Body of pancreas (tissue), 4 donors: ENCODE measurements at regions not wholly inside any gene's neighbourhood (a gene's known extent, or its start where the extent isn't known, plus 50 kb on each side); places are given as distances from the start of the nearest gene placed in this dataset.

ENCODE experiments used
- ATAC-seq: fragments of 150-250 bp; one replicate; pipeline ENCODE4 v1.9.1; 2016
- DNase-seq, 4 donors: peaks; one replicate each; pipeline ENCODE4 v3.0.0-alpha.2; 2019
- H3K27ac ChIP-seq, 4 donors: fragments of 200-600 bp; sonication (generic); 1 replicate in 3 of 4; 2 replicates in 1 of 4; pipeline versions ENCODE4 v1.5.1 to v1.6.1; 2016 to 2019; ENCODE audit warnings: mild to moderate bottlenecking in 1 of 4, mixed read lengths in 1 of 4, moderate library complexity in 1 of 4
- H3K27me3 ChIP-seq, 2 donors: fragments of 200-600 bp; sonication (generic); one replicate each; pipeline ENCODE4 v1.6.0; 2016; ENCODE audit warnings: mild to moderate bottlenecking in 1 of 2
- H3K36me3 ChIP-seq, 2 donors: fragments of 200-600 bp; sonication (generic); replicated peaks in 1 of 2; 2 replicates each; pipeline ENCODE4 v1.5.1; 2016; ENCODE audit warnings: low read depth in 2 of 2; ENCODE audit not compliant: insufficient read depth in 1 of 2
- H3K4me1 ChIP-seq: fragments of 200-600 bp; sonication (generic); one replicate; pipeline ENCODE4 v1.6.0; 2016
- H3K4me3 ChIP-seq, 2 donors: fragments of 200-600 bp; sonication (generic); 1 replicate in 1 of 2; 2 replicates in 1 of 2; pipeline ENCODE4 v1.5.1; 2016 to 2019
- H3K9me3 ChIP-seq, 3 donors: fragments of 200-600 bp; sonication (generic); 1 replicate in 2 of 3; 2 replicates in 1 of 3; pipeline ENCODE4 v1.5.1; 2016
- CTCF ChIP-seq, 7 experiments: fragments of 450-650 bp in 4 of 7; fragments of 200-600 bp in 3 of 7; sonication (generic) in 3 of 7; IDR thresholded peaks; one replicate each; pipeline ENCODE4 v1.5.1; 2016 to 2019; ENCODE audit warnings: antibody characterized with exemption in 7 of 7
- POLR2A ChIP-seq, 3 donors: fragments of 450-650 bp; IDR thresholded peaks; one replicate each; pipeline ENCODE4 v1.6.1; 2016; ENCODE audit warnings: antibody characterized with exemption in 3 of 3, mild to moderate bottlenecking in 2 of 3
- WGBS, 2 donors: methylation state at CpG; one replicate each; pipeline ENCODE4 v1.1.5; 2017; 5-methylcytosine and 5-hydroxymethylcytosine counted together
- intact Hi-C: fragments of 100-400 bp; cut with DNase I; formaldehyde crosslinking; loops from one replicate; pipeline ENCODE4 v1.15.1; 2023

GRCh38 chr4:134126955-134127354 lies 74.6 kb downstream of the PABPC4L start:
- no peaks in the 10 kb centered on the region for H3K9me3 ChIP-seq
- H3K4me3 ChIP-seq = no peak overlapping the region
- H3K27ac ChIP-seq = no peak overlapping the region
- intact Hi-C loops = no loop called here
- DNase-seq (no peak), ATAC-seq (no peak)
- 61 to 74% methylated on average over 5 of the region's 5 CpGs for WGBS, 2 donors
- H3K27me3 ChIP-seq = no peaks in the 10 kb centered on the region
- H3K36me3 ChIP-seq = no peaks in the 10 kb centered on the region
- H3K4me1 ChIP-seq = no peaks in the 10 kb centered on the region
- TF ChIP-seq CTCF (IDR thresholded peaks at IDR 0.05) = no peak

- WGBS, 2 donors = 52 to 61% methylated on average over 1 of the region's 1 CpG
- intact Hi-C loops = no loop called here
- ATAC-seq (no peak), DNase-seq (no peak)
- H3K9me3 ChIP-seq = no peaks in the 10 kb centered on the region
- H3K27me3 ChIP-seq = no peaks in the 10 kb centered on the region
- H3K36me3 ChIP-seq = no peaks in the 10 kb centered on the region
- no peaks in the 10 kb centered on the region for H3K4me1 ChIP-seq
- H3K27ac ChIP-seq = no peak overlapping the region
- TF ChIP-seq CTCF (IDR thresholded peaks at IDR 0.05) = no peak
- TF ChIP-seq POLR2A (IDR thresholded peaks at IDR 0.05) = no peak
- H3K4me3 ChIP-seq = no peak overlapping the region
Observed at GRCh38 chr4:134126000-134126560, 75.5 kb downstream of the PABPC4L start.

GRCh38 chr4:134122903-134123302 lies 78.7 kb downstream of the PABPC4L start:
- intact Hi-C loops = no loop called here
- Histone ChIP-seq H3K27ac (no peak overlapping the region), H3K36me3 (no peaks in the 10 kb centered on the region), H3K27me3 (no peaks in the 10 kb centered on the region), H3K9me3 (no peaks in the 10 kb centered on the region), H3K4me3 (no peak overlapping the region), H3K4me1 (no peaks in the 10 kb centered on the region)
- TF ChIP-seq CTCF (IDR thresholded peaks at IDR 0.05) (no peak), POLR2A (IDR thresholded peaks at IDR 0.05) (no peak)
- ATAC-seq (no peak), DNase-seq (no peak)
- WGBS, 2 donors = 60 to 66% methylated on average over 1 of the region's 1 CpG

DNA sequence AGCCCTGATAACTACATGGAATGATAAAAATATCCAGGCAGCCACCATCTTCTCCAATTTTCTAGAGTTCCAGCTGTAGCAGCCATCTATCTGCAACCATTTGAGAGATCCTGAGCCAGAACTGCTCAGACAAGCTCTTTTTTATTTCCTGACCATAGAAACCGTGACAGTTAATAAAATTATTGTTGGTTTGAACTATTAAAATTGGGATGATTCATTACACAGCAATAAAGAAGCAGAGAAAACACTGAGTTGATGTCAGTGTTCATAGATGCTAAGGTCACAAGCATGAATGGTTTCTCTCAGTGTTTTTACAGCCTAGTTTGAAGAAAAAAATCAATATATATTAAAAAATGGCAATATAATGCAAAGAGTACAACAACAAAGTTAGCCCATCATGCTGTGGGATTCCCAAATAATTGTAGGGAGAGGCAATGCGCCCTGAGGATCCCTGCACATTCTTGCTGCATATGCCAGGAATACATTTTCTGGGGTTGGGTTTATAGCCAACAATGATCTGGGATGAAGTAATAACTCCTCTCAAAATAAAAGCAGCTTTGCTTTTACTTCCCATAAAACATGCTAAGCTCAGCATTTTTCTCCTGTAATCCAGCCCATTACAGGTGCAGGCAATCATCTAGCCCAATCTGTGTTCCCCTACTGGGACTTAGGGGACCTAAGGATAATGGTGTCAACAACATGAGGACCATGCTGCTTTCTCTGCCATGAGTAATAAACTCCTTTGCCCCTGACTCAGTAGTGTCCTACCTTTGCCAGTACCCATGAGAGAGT lies 84.0 kb downstream of the PABPC4L start:
- 41 to 45% methylated on average over 2 of the region's 2 CpGs for WGBS, 2 donors
- no peak for TF ChIP-seq CTCF (IDR thresholded peaks at IDR 0.05)
- TF ChIP-seq POLR2A (IDR thresholded peaks at IDR 0.05) = no peak
- Histone ChIP-seq H3K36me3 (no peaks in the 10 kb centered on the region), H3K9me3 (no peaks in the 10 kb centered on the region), H3K27ac (no peak overlapping the region), H3K4me1 (no peaks in the 10 kb centered on the region), H3K4me3 (no peak overlapping the region), H3K27me3 (no peaks in the 10 kb centered on the region)
- no peak for DNase-seq
- intact Hi-C loops = no loop called here
- ATAC-seq = no peak

- TF ChIP-seq POLR2A (IDR thresholded peaks at IDR 0.05) (no peak), CTCF (IDR thresholded peaks at IDR 0.05) (no peak)
- no peak for ATAC-seq
- intact Hi-C loops = no loop called here
- Histone ChIP-seq H3K9me3 (no peaks in the 10 kb centered on the region), H3K4me3 (no peak overlapping the region), H3K27ac (no peak overlapping the region), H3K27me3 (no peaks in the 10 kb centered on the region), H3K4me1 (no peaks in the 10 kb centered on the region), H3K36me3 (no peaks in the 10 kb centered on the region)
- 38 to 45% methylated on average over 3 of the region's 3 CpGs for WGBS, 2 donors
- DNase-seq = no peak
Observed at GRCh38 chr4:134089885-134090284, 111.7 kb downstream of the PABPC4L start.
